PFSK-1 (cell line): ENCODE measurements at regions not wholly inside any gene's neighbourhood (a gene's known extent, or its start where the extent isn't known, plus 50 kb on each side); places are given as distances from the start of the nearest gene placed in this dataset.

Experiments
- FOXP2 ChIP-seq: optimal IDR thresholded peaks from 2 replicates; pipeline ENCODE3; 2011; ENCODE audit warnings: borderline replicate concordance, control low read depth, inconsistent platforms; ENCODE audit not compliant: insufficient read depth; ENCODE audit errors: extremely low read length, extremely low read depth
- POLR2AphosphoS5 ChIP-seq: IDR thresholded peaks from 2 replicates; pipeline ENCODE4 v1.6.1; 2012; ENCODE audit warnings: low read depth, mild to moderate bottlenecking, control low read depth, low read length, moderate library complexity
- SIN3A ChIP-seq: IDR thresholded peaks from 2 replicates; pipeline ENCODE4 v1.6.1; 2012; ENCODE audit warnings: mild to moderate bottlenecking, low read length, moderate library complexity, borderline replicate concordance; ENCODE audit not compliant: insufficient read depth
- TAF1 ChIP-seq: IDR thresholded peaks from 2 replicates; pipeline ENCODE4 v1.6.1; 2012; ENCODE audit warnings: low read length, control low read depth, borderline replicate concordance; ENCODE audit not compliant: insufficient read depth
- TF ChIP-seq, protein P1 (sequence below), 2 experiments: IDR thresholded peaks; 2 replicates each; pipeline versions ENCODE4 v1.6.1 to v1.8.0; 2011 to 2012; ENCODE audit warnings: low read depth in 2 of 2, low read length in 2 of 2, control low read depth in 1 of 2, inconsistent platforms in 1 of 2, mild to moderate bottlenecking in 1 of 2, moderate library complexity in 1 of 2; ENCODE audit not compliant: insufficient read depth in 1 of 2

DNA sequence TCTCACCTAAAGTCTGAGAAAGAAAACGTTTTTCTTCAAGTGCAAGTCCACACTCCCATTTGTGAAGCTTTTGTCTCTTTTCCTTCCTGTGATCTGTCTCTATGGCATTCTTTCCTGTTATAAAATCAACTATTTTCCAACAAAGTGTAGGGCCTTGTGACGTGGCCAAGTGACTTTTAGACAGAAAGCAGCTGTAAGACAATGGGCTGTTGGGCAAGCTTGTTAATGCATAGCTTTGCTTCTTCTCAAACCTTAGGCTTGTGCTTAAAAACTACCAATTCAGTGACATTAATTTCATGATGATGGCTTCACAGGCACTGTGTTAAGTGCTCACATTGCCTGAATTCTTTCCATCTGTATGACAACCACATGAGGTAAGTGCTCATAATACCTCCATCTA, 83.5 kb downstream of the VCY1B start:
- TF ChIP-seq FOXP2 (no peak), TAF1 (no peak), SIN3A (no peak)
- TF ChIP-seq, protein P1, sequence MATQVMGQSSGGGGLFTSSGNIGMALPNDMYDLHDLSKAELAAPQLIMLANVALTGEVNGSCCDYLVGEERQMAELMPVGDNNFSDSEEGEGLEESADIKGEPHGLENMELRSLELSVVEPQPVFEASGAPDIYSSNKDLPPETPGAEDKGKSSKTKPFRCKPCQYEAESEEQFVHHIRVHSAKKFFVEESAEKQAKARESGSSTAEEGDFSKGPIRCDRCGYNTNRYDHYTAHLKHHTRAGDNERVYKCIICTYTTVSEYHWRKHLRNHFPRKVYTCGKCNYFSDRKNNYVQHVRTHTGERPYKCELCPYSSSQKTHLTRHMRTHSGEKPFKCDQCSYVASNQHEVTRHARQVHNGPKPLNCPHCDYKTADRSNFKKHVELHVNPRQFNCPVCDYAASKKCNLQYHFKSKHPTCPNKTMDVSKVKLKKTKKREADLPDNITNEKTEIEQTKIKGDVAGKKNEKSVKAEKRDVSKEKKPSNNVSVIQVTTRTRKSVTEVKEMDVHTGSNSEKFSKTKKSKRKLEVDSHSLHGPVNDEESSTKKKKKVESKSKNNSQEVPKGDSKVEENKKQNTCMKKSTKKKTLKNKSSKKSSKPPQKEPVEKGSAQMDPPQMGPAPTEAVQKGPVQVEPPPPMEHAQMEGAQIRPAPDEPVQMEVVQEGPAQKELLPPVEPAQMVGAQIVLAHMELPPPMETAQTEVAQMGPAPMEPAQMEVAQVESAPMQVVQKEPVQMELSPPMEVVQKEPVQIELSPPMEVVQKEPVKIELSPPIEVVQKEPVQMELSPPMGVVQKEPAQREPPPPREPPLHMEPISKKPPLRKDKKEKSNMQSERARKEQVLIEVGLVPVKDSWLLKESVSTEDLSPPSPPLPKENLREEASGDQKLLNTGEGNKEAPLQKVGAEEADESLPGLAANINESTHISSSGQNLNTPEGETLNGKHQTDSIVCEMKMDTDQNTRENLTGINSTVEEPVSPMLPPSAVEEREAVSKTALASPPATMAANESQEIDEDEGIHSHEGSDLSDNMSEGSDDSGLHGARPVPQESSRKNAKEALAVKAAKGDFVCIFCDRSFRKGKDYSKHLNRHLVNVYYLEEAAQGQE (IDR thresholded peaks at IDR 0.05; ENCODE audit: insufficient read depth in 1 of 2, low read depth in 2 of 2, low read length in 2 of 2): no peak

DNA sequence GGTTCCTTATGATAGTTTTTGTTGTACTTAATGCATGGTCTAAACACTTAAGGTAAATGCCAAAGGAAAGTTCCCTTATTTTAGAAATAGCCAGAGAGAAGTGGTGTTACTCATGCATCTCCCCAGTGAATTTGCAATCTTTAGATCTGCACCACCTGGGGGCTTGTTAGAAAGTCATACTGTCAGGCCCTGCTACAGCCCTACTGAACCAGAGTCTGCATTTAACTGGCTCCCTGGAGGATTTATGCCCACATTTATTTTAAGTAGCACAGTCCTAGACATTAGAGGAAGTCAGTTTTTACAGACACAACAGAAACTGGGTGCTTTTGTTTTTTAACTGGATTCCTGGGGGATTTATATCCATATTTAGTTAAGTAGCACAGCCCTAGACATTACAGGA, 89.6 kb downstream of the VCY1B start:
- no peak for TF ChIP-seq POLR2AphosphoS5
- no peak for TF ChIP-seq SIN3A

DNA sequence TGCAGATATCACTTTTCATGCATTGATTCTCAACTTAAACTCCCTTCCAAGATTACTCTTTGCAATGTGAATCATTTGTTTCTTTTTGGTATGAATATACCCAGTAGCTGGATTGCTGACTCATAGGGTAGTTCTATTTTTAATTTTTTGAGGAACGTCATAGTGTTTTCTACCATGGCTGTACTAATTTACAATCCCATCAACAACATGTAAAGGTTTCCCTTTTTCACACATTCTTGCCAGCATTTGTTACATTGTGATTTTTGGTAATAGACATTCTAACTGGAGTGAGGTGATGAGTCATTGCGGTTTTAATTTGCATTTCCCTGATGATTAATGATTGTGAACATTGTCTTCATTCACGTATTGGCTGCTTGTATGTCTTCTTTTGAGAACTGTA, 126.7 kb downstream of the VCY1B start:
- TF ChIP-seq SIN3A (no peak), FOXP2 (no peak), POLR2AphosphoS5 (no peak)

DNA sequence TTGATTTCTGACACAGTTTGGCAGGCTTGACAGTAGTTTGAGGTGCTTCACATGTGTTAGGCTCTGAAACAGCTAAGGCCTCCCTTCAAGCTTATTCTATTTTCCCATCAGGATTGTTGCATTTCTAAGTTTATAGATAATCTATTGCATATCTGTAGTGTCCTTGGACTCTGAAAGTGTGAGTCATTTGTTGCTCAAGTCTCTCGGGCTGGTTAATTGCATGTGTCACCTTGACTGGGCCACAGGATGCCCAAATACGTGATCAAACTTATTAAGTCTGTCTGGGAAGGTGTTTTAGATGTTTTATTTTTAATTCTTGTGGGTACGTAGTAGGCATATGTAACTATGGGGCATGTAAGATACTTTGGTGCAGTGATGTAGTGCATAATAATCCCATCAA, 166.0 kb downstream of the VCY1B start:
- TF ChIP-seq FOXP2: no peak
- TF ChIP-seq, protein P1 (IDR thresholded peaks at IDR 0.05; ENCODE audit: insufficient read depth in 1 of 2, low read depth in 2 of 2, low read length in 2 of 2): no peak
- TF ChIP-seq TAF1: no peak
- TF ChIP-seq SIN3A: no peak
- no peak for TF ChIP-seq POLR2AphosphoS5

DNA sequence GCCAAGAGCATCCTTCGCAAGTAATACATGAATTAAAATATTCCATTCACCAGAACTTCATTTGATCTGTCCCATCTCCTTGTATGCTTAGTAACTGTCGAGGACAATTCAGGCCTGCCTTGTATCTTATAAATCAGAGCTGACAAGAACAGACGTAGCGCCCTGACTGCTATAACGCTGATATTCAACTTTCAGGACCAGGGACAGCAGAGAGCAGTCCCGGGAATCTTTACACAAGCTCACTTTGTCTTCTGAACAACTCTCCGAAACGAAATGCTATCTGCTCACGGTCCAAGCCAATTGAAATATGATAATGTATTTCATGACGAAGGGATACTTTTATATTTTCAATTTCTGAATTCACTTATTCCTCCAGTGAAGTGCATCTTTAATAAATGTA, 175.7 kb downstream of the VCY1B start:
- TF ChIP-seq POLR2AphosphoS5 (no peak), TAF1 (no peak), SIN3A (no peak), FOXP2 (no peak)
- TF ChIP-seq, protein P1 (IDR thresholded peaks at IDR 0.05; ENCODE audit: insufficient read depth in 1 of 2, low read depth in 2 of 2, low read length in 2 of 2): peak; percentile 59 to 92; a peak in 3 of 4 replicates

DNA sequence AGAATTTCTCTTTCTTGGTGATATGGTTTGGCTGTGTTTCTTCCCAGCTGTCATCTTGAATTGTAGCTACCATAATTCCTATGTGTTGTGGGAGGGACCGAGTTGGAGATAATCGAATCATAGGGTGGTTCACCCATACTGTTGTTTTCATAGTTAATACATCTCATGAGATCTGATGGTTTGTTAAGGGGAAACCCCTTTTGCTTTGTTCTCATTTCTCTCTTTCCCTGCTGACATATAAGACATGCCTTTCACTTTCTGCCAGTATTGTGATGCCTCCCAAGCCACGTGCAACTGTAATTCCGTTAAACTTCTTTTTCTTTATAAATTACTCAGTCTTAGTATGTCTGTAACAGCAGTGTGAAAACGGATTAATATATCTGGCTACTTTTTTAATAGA, 179.0 kb downstream of the VCY1B start:
- no peak for TF ChIP-seq SIN3A
- no peak for TF ChIP-seq TAF1
- TF ChIP-seq, protein P1 (IDR thresholded peaks at IDR 0.05; ENCODE audit: insufficient read depth in 1 of 2, low read depth in 2 of 2, low read length in 2 of 2): no peak
- TF ChIP-seq POLR2AphosphoS5: no peak
